ENCODE measurements at regions not wholly inside any gene's neighbourhood (a gene's known extent, or its start where the extent isn't known, plus 50 kb on each side); places are given as distances from the start of the nearest gene placed in this dataset.
"Not testable (repeated sequence)": the region's sequence is repeated elsewhere in the genome, so short reads cannot be mapped to it uniquely, and the experiment has no call there.

DNA sequence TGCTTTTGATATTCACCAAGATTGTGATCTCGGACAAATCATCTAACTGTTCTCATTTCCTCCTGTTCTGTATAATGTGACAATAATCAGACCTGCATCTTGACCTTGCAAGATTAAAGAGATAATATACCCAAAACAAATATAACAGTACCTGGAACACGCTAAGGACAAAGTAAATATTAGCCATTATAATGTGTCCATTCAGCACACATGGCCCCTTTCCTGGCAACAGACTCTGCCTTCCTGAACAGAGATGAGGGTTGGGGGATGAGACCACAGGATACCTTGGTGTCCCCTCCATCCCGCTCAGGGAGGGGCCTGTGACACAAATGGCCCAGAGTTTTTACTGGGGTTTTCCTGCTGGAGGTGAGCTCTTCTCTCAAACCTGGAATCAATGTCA, 143.4 kb upstream of the SERPINE2 start:
- Mint-ChIP-seq H3K36me3 (no peaks in the 10 kb centered on the region), H3K4me1 (ENCODE audit: low read depth) (no peaks in the 10 kb centered on the region), H3K27me3 (no peaks in the 10 kb centered on the region), H3K9me3 (peaks cover 2% of the 10 kb centered on the region), H3K4me3 (no peak overlapping the region), H3K27ac (no peak overlapping the region)
- no peak for DNase-seq
- CTCF ChIA-PET, result no interaction called here
- POLR2A ChIA-PET, result no interaction called here
- intact Hi-C loops (cut with micrococcal nuclease), result no loop called here

DNA sequence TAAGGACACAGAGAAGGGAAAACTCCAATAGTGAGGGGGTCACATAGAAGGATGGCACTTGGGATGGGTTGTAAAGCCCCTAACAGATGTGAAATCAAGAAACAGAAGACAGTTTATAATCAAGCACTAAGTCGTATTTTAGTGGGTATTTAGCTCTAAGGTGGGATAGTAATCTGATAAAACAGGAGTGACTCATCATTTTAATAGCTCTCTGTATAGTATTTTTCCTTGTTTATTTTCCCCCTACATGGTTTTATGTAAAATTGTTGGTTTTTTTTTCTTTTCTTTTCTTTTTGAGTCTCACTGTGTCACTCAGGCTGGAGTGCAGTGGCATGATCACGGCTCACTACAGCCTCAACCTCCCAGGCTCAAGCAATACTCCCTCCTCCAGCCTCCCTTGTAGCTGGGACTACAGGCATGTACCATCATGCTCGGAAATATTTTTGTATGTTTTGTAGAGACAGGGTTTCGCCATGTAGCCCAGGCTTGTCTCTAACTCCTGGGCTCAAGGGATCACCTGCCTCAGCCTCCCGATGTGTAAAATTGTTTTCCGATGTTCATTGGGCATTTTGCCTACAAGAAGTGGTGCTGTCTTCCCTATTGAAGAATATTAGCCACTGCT, 142.6 kb upstream of the SERPINE2 start:
- no peaks in the 10 kb centered on the region for H3K27me3 Mint-ChIP-seq
- no peaks in the 10 kb centered on the region for H3K36me3 Mint-ChIP-seq
- H3K9me3 Mint-ChIP-seq, result no peaks in the 10 kb centered on the region
- intact Hi-C loops (cut with micrococcal nuclease), result no loop called here
- ChIA-PET CTCF (no interaction called here), POLR2A (no interaction called here)
- DNase-seq, result no peak
- no peak overlapping the region for H3K4me3 Mint-ChIP-seq
- no peaks in the 10 kb centered on the region for H3K4me1 Mint-ChIP-seq (ENCODE audit: low read depth)
- H3K27ac Mint-ChIP-seq, result no peak overlapping the region

DNA sequence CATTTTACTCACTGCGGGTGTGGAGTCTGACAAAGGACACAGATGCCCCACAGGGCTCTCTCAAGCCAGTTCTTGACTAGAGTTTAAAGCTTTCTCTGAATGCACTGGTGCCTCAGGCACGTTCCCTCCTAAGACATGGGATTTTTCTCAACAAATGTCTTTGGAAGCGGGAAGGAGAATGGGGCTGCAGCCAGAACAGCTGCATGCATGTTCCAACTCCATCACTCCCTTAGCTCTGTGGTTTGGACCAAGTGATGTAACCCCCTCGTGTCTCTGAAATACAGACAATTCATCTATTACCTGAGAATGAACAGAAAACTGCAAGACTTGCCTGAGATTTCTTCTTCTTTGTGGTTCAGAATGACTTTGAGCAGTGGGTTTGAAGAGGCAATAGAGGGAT, 141.7 kb upstream of the SERPINE2 start:
- no peaks in the 10 kb centered on the region for H3K9me3 Mint-ChIP-seq
- CTCF ChIA-PET, result no interaction called here
- H3K4me3 Mint-ChIP-seq, result no peak overlapping the region
- DNase-seq, result no peak
- H3K4me1 Mint-ChIP-seq (ENCODE audit: low read depth), result no peaks in the 10 kb centered on the region
- intact Hi-C loops (cut with micrococcal nuclease), result no loop called here
- no peaks in the 10 kb centered on the region for H3K36me3 Mint-ChIP-seq
- no peak overlapping the region for H3K27ac Mint-ChIP-seq
- no peaks in the 10 kb centered on the region for H3K27me3 Mint-ChIP-seq
- POLR2A ChIA-PET, result no interaction called here

DNA sequence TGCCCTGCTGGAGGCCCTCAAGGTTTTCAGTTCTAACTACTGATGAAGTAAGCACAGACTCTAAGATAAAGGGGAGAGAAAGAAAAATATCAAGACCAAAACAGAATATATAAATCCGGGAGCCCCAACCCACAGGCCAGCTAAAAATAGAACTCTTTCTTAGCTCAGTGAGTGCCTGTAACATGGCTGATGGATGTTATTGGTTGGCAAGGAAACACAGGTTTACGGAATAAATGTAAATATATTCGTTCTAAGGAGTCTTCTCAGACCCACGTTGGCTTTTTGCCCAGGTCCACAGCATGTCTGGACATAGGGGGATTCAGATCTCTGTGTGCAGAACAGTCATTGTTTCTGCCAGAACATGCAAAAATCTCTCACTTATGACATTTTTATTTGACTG, 139.0 kb upstream of the SERPINE2 start:
- DNase-seq, result no peak
- Mint-ChIP-seq H3K27ac (no peak overlapping the region), H3K36me3 (no peaks in the 10 kb centered on the region), H3K27me3 (no peaks in the 10 kb centered on the region), H3K9me3 (no peaks in the 10 kb centered on the region), H3K4me3 (no peak overlapping the region), H3K4me1 (ENCODE audit: low read depth) (no peaks in the 10 kb centered on the region)
- intact Hi-C loops (cut with micrococcal nuclease), result no loop called here
- CTCF ChIA-PET, result interaction anchor here (0.5 kb wide), 1 partner anchor 272 kb away, joined by 3 read pairs; no protein-coding TSS in a partner anchor
- POLR2A ChIA-PET, result no interaction called here

DNA sequence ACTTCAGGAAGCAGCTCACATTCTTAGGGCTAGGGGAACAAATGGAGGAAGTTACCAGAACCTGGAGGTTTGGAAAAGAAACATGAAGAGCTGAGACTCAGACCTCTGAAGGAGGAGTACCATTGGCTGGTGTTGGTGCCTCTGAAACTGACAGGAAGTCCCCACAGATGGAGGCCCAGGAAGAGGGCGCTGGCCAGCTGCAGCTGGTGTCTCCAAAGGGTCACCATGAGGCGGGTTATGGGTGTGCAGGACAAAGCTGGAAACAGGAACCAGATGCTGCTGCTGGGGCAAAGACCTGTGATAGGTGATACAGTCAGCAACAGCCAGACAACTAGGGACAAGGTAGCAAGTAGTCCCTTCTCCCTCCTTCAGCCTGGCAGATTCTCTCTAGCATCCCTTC, 136.5 kb upstream of the SERPINE2 start:
- Mint-ChIP-seq H3K4me3 (no peak overlapping the region), H3K36me3 (no peaks in the 10 kb centered on the region), H3K4me1 (ENCODE audit: low read depth) (no peaks in the 10 kb centered on the region), H3K27ac (no peak overlapping the region), H3K27me3 (peaks cover 1% of the 10 kb centered on the region), H3K9me3 (no peaks in the 10 kb centered on the region)
- CTCF ChIA-PET, result no interaction called here
- POLR2A ChIA-PET, result no interaction called here
- intact Hi-C loops (cut with micrococcal nuclease), result no loop called here
- DNase-seq, result no peak

DNA sequence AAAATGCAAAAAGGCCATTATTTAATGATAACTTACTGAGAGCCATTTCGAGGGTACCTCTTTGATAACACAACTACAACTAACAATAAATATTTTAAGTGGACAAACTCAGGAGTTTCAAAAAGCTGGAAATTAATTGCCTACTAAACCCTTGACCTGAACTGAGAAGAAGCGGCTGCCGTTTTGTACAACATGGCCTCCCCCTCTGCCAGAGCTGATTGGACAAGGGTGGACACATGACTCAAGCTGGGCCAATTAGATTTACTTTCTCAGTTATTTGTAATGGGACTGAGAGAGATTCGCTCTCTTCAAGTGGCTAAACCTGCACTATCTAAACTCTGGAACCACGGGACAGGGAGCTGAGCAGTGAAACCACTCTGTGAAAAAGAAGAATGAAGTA, 135.9 kb upstream of the SERPINE2 start:
- no peaks in the 10 kb centered on the region for H3K9me3 Mint-ChIP-seq
- peaks cover 1% of the 10 kb centered on the region for H3K27me3 Mint-ChIP-seq
- ChIA-PET POLR2A (no interaction called here), CTCF (no interaction called here)
- no peaks in the 10 kb centered on the region for H3K4me1 Mint-ChIP-seq (ENCODE audit: low read depth)
- H3K27ac Mint-ChIP-seq, result no peak overlapping the region
- intact Hi-C loops (cut with micrococcal nuclease), result no loop called here
- no peak overlapping the region for H3K4me3 Mint-ChIP-seq
- H3K36me3 Mint-ChIP-seq, result no peaks in the 10 kb centered on the region
- no peak for DNase-seq

DNA sequence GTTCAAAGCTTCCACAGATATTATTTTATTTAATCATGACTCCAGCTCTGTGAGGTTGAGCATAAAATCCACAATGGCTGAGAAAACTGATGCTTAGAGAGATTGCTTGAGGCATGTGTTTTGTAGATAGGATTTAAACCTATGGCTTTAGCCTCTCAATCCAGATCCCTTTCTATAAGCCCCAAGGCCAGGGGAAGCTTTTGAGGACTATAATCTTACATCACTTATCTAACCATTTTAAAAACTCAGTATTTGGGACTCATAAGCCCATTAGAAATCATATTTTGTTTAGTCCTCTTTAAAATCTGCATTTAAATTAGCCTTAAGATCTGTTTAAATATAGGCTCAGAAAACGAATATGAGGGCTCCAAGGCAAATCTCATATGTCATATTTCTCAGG, 135.4 kb upstream of the SERPINE2 start:
- H3K36me3 Mint-ChIP-seq, result no peaks in the 10 kb centered on the region
- H3K27me3 Mint-ChIP-seq, result peaks cover 3% of the 10 kb centered on the region
- no peaks in the 10 kb centered on the region for H3K9me3 Mint-ChIP-seq
- intact Hi-C loops (cut with micrococcal nuclease), result no loop called here
- no peak overlapping the region for H3K4me3 Mint-ChIP-seq
- ChIA-PET CTCF (no interaction called here), POLR2A (no interaction called here)
- H3K27ac Mint-ChIP-seq, result no peak overlapping the region
- no peaks in the 10 kb centered on the region for H3K4me1 Mint-ChIP-seq (ENCODE audit: low read depth)
- DNase-seq, result no peak

DNA sequence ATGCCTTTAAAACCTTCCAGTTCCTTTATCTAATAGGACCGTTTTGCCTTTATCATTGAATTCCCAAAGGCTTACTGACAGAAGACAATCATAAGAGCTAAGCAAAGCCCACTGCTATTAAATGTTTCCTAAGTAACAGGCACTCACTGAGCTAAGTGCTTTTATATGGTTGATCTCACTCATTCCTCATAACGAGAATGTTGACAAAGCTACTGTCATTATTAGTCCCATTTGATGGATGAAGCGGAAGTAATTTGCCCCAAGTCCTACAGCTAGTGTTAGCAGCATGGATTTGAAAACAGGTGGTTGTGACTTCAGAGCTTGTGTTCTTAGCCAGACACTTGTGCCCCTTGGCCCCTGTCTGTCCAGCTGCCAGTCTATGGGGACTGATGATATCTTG, 134.8 kb upstream of the SERPINE2 start:
- Mint-ChIP-seq H3K4me1 (ENCODE audit: low read depth) (no peaks in the 10 kb centered on the region), H3K9me3 (no peaks in the 10 kb centered on the region), H3K36me3 (no peaks in the 10 kb centered on the region), H3K27me3 (peaks cover 3% of the 10 kb centered on the region), H3K27ac (no peak overlapping the region), H3K4me3 (no peak overlapping the region)
- intact Hi-C loops (cut with micrococcal nuclease), result no loop called here
- POLR2A ChIA-PET, result no interaction called here
- CTCF ChIA-PET, result no interaction called here
- no peak for DNase-seq

DNA sequence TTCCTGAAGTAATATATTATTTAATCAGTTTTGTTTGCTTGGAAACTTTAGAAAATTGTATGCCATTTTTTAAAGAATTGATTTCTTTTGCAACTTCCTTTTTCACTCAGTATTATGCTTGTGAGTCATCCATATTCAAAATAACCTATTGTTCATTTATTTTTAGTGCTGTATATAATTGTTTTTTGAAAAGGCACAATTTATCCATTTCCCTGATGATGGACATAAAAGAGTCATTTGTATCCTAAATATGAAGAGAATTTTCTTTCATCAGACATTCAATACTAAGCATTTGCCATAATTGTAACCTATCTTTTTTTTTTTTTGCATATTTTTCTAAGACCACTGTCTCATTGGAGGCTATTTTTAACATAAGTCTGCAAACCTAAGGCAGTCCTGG, 134.1 kb upstream of the SERPINE2 start:
- CTCF ChIA-PET, result no interaction called here
- H3K4me3 Mint-ChIP-seq, result no peak overlapping the region
- POLR2A ChIA-PET, result no interaction called here

DNA sequence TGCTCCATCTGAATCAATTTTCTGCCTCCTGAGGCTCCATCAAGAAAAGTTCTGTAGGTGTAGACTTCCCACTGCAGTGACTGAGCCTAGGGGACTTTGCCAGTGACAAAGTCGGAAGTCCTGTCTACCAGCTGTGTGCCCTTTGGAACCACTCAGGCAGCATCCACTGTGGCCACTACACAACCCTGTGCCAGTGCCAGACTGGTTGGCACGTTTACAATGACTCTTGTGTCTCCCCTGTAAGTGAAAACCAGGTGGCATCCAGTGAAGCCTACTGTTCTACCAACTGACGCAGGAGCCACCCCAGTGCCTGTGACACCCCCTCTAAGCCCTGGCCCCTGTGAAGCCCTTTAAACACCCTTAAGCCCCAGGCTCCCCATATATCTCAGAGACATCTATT, 132.1 kb upstream of the SERPINE2 start:
- ChIA-PET POLR2A (no interaction called here), CTCF (no interaction called here)
- no peaks in the 10 kb centered on the region for H3K9me3 Mint-ChIP-seq
- no peak overlapping the region for H3K4me3 Mint-ChIP-seq
- H3K4me1 Mint-ChIP-seq (ENCODE audit: low read depth), result no peaks in the 10 kb centered on the region
- DNase-seq, result no peak
- H3K36me3 Mint-ChIP-seq, result no peaks in the 10 kb centered on the region
- intact Hi-C loops (cut with micrococcal nuclease), result no loop called here
- no peak overlapping the region for H3K27ac Mint-ChIP-seq
- H3K27me3 Mint-ChIP-seq, result peaks cover 3% of the 10 kb centered on the region

More for the DNA sequence above, 134.1 kb upstream of the SERPINE2 start:
- no peak for DNase-seq
- H3K9me3 Mint-ChIP-seq, result no peaks in the 10 kb centered on the region
- H3K27me3 Mint-ChIP-seq, result peaks cover 3% of the 10 kb centered on the region
- no peaks in the 10 kb centered on the region for H3K36me3 Mint-ChIP-seq
- H3K4me1 Mint-ChIP-seq (ENCODE audit: low read depth), result no peaks in the 10 kb centered on the region
- intact Hi-C loops (cut with micrococcal nuclease), result no loop called here
- H3K27ac Mint-ChIP-seq, result no peak overlapping the region

DNA sequence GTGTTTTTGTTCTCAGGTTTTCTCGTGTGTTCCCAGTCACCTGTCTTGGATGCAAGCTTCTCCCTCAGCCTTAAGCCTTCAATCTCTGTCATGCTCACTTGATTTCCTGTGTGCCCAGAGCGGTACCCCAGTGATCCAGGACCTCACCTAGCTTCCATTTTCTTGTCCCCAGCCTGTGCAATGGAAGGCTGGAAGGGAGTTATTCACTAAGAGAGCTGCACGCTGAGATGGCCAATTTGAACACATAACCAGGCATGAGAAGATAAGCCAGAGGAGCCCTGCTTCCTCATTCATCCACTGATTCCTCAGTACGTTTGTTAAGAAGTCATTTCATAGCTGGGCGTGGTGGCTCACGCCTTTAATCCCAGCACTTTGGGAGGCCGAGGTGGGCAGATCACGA, 130.8 kb upstream of the SERPINE2 start:
- Mint-ChIP-seq H3K4me1 (ENCODE audit: low read depth) (no peaks in the 10 kb centered on the region), H3K27me3 (peaks cover 5% of the 10 kb centered on the region), H3K27ac (no peak overlapping the region), H3K36me3 (no peaks in the 10 kb centered on the region), H3K9me3 (no peaks in the 10 kb centered on the region), H3K4me3 (no peak overlapping the region)
- CTCF ChIA-PET, result no interaction called here
- no peak for DNase-seq
- POLR2A ChIA-PET, result no interaction called here
- intact Hi-C loops (cut with micrococcal nuclease), result no loop called here

DNA sequence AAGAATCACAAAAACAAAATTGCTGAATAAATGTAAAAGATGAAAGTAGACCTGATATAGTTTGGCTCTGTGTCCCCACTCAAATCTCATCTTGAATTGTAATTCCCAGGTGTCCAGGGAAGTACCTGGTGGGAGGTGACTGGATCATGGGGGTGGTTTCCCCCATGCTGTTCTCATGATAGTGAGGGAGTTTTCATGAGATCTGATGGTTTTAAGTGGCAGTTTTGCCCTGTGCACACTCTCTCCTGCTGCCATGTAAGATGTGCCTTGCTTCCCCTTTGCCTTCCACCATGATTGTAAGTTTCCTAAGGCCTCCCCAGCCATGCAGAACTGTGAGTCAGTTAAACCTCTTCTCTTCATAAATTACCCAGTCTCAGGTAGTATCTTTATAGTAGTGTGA, 128.7 kb upstream of the SERPINE2 start:
- DNase-seq; POLR2A ChIA-PET; H3K9me3 Mint-ChIP-seq; H3K4me1 Mint-ChIP-seq (ENCODE audit: low read depth); H3K27ac Mint-ChIP-seq; H3K36me3 Mint-ChIP-seq; intact Hi-C loops (cut with micrococcal nuclease); H3K4me3 Mint-ChIP-seq; CTCF ChIA-PET: not testable (repeated sequence)
- H3K27me3 Mint-ChIP-seq, result peaks cover 12% of the 10 kb centered on the region

DNA sequence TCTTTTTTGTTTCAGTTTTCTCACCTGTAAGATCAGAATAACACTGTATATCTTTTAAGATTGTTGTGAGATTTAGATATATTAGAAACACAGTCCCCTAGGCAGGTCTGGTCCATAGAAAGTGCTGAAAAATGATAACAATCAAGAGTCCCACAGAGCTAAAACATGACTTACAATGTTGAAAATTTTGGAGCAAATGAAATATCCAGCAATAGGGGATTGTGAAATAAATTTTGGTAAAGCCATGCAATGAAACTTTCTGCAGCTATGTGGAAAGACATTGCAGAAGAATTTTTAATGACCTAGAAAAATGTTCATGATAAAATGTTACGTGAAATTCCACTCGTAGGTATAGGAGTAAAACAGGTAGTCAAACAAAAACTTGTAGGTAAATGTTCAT, 127.6 kb upstream of the SERPINE2 start:
- intact Hi-C loops (cut with micrococcal nuclease), result no loop called here
- H3K4me3 Mint-ChIP-seq, result no peak overlapping the region
- no peaks in the 10 kb centered on the region for H3K9me3 Mint-ChIP-seq
- peaks cover 10% of the 10 kb centered on the region for H3K27me3 Mint-ChIP-seq
- DNase-seq, result no peak
- no peaks in the 10 kb centered on the region for H3K4me1 Mint-ChIP-seq (ENCODE audit: low read depth)
- ChIA-PET POLR2A (no interaction called here), CTCF (no interaction called here)
- H3K27ac Mint-ChIP-seq, result no peak overlapping the region
- no peaks in the 10 kb centered on the region for H3K36me3 Mint-ChIP-seq

DNA sequence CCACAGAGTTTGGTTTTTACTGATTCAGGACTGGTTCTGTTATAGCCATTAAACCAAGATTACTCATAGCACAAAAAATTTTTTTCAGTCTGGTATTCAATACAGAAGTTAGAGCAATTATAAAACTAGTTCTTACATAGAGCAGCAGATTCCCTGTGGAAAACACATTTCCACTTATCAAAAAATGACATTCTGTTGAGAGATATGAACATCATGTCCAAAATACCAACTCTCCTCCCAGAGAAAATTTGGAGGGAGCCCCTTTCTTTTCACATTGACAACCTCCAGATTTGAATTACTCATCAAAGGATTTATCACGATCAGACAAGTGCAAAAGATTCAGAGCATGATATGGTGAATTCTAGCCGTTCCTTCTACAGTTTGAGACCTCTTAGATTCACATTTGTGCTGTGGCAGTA, 126.8 kb upstream of the SERPINE2 start:
- Mint-ChIP-seq H3K4me1 (ENCODE audit: low read depth) (no peaks in the 10 kb centered on the region), H3K4me3 (no peak overlapping the region), H3K9me3 (no peaks in the 10 kb centered on the region), H3K27me3 (peaks cover 10% of the 10 kb centered on the region), H3K36me3 (no peaks in the 10 kb centered on the region), H3K27ac (no peak overlapping the region)
- POLR2A ChIA-PET, result no interaction called here
- no peak for DNase-seq
- CTCF ChIA-PET, result no interaction called here
- intact Hi-C loops (cut with micrococcal nuclease), result no loop called here

All from activated CD4-positive, alpha-beta memory T cell treated with anti-CD3 and anti-CD28 coated beads for 36 hours (primary cell).